ENCODE measurements at regions not wholly inside any gene's neighbourhood (a gene's known extent, or its start where the extent isn't known, plus 50 kb on each side); places are given as distances from the start of the nearest gene placed in this dataset.

- Mint-ChIP-seq H3K4me1 (peaks cover 18% of the 10 kb centered on the region), H3K27me3 (ENCODE audit: low read depth, poor library complexity) (peaks cover 2% of the 10 kb centered on the region), H3K27ac (no peak overlapping the region), H3K4me3 (no peak overlapping the region), H3K36me3 (ENCODE audit: low read depth) (no peaks in the 10 kb centered on the region), H3K9me3 (no peaks in the 10 kb centered on the region)
- no peak for DNase-seq
- no peak for TF ChIP-seq CTCF (IDR thresholded peaks at IDR 0.05)
Observed at GRCh38 chr4:176879380-176880116, 86.8 kb upstream of the VEGFC start.

- Mint-ChIP-seq H3K27me3 (ENCODE audit: low read depth, poor library complexity) (peaks cover 2% of the 10 kb centered on the region), H3K36me3 (ENCODE audit: low read depth) (no peaks in the 10 kb centered on the region), H3K4me3 (no peak overlapping the region), H3K27ac (no peak overlapping the region), H3K9me3 (no peaks in the 10 kb centered on the region), H3K4me1 (peaks cover 9% of the 10 kb centered on the region)
- no peak for TF ChIP-seq CTCF (IDR thresholded peaks at IDR 0.05)
- no peak for DNase-seq
Observed at GRCh38 chr4:176882206-176882605, 89.5 kb upstream of the VEGFC start.

- H3K27me3 Mint-ChIP-seq (ENCODE audit: low read depth, poor library complexity) = peaks cover 2% of the 10 kb centered on the region
- no peak for DNase-seq
- H3K36me3 Mint-ChIP-seq (ENCODE audit: low read depth) = no peaks in the 10 kb centered on the region
- no peak overlapping the region for H3K4me3 Mint-ChIP-seq
- H3K9me3 Mint-ChIP-seq = no peaks in the 10 kb centered on the region
- peaks cover 9% of the 10 kb centered on the region for H3K4me1 Mint-ChIP-seq
- peak overlapping the region; percentile 75 for H3K27ac Mint-ChIP-seq
- TF ChIP-seq CTCF (IDR thresholded peaks at IDR 0.05) = no peak
Observed at GRCh38 chr4:176883108-176883550, 90.4 kb upstream of the VEGFC start.

- Mint-ChIP-seq H3K4me3 (no peak overlapping the region), H3K27me3 (ENCODE audit: low read depth, poor library complexity) (peaks cover 2% of the 10 kb centered on the region), H3K27ac (no peak overlapping the region), H3K36me3 (ENCODE audit: low read depth) (no peaks in the 10 kb centered on the region), H3K4me1 (peaks cover 9% of the 10 kb centered on the region), H3K9me3 (no peaks in the 10 kb centered on the region)
- no peak for DNase-seq
- TF ChIP-seq CTCF (IDR thresholded peaks at IDR 0.05) = no peak
Observed at GRCh38 chr4:176883681-176884418, 91.1 kb upstream of the VEGFC start.

GRCh38 chr4:176885224-176885623, 92.5 kb upstream of the VEGFC start:
- no peak for TF ChIP-seq CTCF (IDR thresholded peaks at IDR 0.05)
- H3K27me3 Mint-ChIP-seq (ENCODE audit: low read depth, poor library complexity) = peaks cover 2% of the 10 kb centered on the region
- H3K9me3 Mint-ChIP-seq = no peaks in the 10 kb centered on the region
- no peaks in the 10 kb centered on the region for H3K36me3 Mint-ChIP-seq (ENCODE audit: low read depth)
- H3K27ac Mint-ChIP-seq = no peak overlapping the region
- peaks cover 9% of the 10 kb centered on the region for H3K4me1 Mint-ChIP-seq
- H3K4me3 Mint-ChIP-seq = no peak overlapping the region
- DNase-seq = no peak

All from nephron progenitor cell (in vitro differentiated cells).